ENCODE measurements at regions not wholly inside any gene's neighbourhood (a gene's known extent, or its start where the extent isn't known, plus 50 kb on each side); places are given as distances from the start of the nearest gene placed in this dataset.
"Not testable (repeated sequence)": the region's sequence is repeated elsewhere in the genome, so short reads cannot be mapped to it uniquely, and the experiment has no call there.

DNA sequence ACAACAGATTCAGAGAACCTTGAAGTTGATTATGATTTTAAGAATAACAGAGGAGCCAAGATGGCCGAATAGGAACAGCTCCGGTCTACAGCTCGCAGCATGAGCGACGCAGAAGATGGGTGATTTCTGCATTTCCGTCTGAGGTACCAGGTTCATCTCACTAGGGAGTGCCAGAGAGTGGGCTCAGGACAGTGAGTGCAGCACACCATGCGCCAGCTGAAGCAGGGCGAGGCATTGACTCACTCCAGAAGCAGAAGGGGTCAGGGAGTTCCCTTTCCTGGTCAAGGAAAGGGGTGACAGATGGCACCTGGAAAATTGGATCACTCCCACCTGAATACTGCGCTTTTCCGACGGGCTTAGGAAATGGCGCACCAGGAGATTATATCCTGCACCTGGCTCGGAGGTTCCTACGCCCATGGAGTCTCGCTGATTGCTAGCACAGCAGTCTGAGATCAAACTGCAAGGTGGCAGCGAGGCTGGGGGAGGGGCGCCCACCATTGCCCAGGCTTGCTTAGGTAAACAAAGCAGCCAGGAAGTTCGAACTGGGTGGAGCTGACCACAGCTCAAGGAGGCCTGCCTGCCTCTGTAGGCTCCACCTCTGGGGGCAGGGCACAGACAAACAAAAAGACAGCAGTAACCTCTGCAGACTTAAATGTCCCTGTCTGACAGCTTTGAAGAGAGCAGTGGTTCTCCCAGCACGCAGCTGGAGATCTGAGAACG, 670.2 kb downstream of the XIRP2 start:
- H3K9ac ChIP-seq (ENCODE audit: low read length): not testable (repeated sequence)

DNA sequence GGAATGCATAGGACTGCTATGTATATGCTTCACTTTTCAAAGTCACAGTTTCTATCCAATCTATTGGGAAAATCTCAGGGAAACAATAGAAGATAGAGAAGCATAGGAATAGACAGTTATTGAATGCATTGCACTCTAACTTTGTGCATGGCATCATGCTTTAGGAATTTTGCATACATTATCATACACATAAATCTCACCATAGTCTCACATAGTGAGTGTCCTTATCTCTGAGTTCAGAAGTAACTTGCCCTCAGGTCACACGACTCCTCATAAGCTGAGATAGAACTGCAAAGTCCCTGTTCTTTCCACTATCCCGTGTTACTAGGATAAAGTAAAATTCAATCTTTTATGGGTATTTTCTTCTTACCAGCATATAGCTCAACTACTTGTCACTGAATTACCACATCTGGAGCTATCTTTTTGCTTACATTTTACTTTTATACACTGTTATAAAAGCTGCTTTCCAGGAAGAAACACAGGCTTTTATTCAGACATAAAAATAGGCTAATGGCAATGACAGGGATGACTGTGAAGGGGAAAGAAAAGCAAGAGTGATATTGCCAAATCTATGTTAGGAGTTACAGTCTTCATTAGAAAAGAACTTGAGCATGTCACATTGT, 666.9 kb downstream of the XIRP2 start:
- H3K36me3 ChIP-seq (ENCODE audit: control insufficient read depth, insufficient read depth, low read length): peaks cover 11% of the 10 kb centered on the region
- peaks cover 19% of the 10 kb centered on the region for H3K9me3 ChIP-seq (ENCODE audit: control insufficient read depth, insufficient read depth, low read depth, low read length)
- H3K27ac ChIP-seq (ENCODE audit: low read depth, low read length): no peak overlapping the region
- H3K27me3 ChIP-seq (ENCODE audit: control insufficient read depth, insufficient read depth, low read length): no peaks in the 10 kb centered on the region
- peaks cover 5% of the 10 kb centered on the region; the same call in 1 of the 2 replicates for H3K4me1 ChIP-seq (ENCODE audit: control insufficient read depth, insufficient read depth, low read length)
- no peak overlapping the region for H3K4me3 ChIP-seq (ENCODE audit: low read depth, low read length)
- H3K9ac ChIP-seq (ENCODE audit: low read length): no peak overlapping the region

More for the DNA sequence above, 670.2 kb downstream of the XIRP2 start:
- not testable (repeated sequence) for H3K4me3 ChIP-seq (ENCODE audit: low read depth, low read length); H3K27me3 ChIP-seq (ENCODE audit: control insufficient read depth, insufficient read depth, low read length); H3K4me1 ChIP-seq (ENCODE audit: control insufficient read depth, insufficient read depth, low read length); H3K27ac ChIP-seq (ENCODE audit: low read depth, low read length)
- H3K36me3 ChIP-seq (ENCODE audit: control insufficient read depth, insufficient read depth, low read length): peaks cover 11% of the 10 kb centered on the region
- peaks cover 22% of the 10 kb centered on the region for H3K9me3 ChIP-seq (ENCODE audit: control insufficient read depth, insufficient read depth, low read depth, low read length)

DNA sequence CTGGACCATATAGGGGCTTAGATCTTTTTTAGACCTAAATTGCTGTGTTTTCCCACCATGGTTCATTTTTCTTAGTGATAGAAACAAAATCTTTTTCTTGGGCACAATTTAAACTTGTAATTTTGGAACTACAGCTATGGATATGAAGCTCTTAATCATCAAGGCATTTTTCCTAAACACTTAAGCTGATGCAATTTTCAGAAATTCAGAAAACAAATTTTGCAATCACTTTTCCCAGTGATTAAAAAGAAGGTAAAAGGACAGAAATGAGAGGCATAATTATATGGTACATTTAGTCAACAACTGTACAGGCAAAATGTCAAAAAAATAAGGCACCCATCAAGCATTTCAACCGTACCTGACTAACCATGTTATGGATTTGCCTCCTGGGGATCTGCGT, 665.4 kb downstream of the XIRP2 start:
- H3K9me3 ChIP-seq (ENCODE audit: control insufficient read depth, insufficient read depth, low read depth, low read length): peaks cover 15% of the 10 kb centered on the region
- H3K36me3 ChIP-seq (ENCODE audit: control insufficient read depth, insufficient read depth, low read length): peaks cover 11% of the 10 kb centered on the region
- H3K27me3 ChIP-seq (ENCODE audit: control insufficient read depth, insufficient read depth, low read length): no peaks in the 10 kb centered on the region
- peaks cover 5% of the 10 kb centered on the region; the same call in 1 of the 2 replicates for H3K4me1 ChIP-seq (ENCODE audit: control insufficient read depth, insufficient read depth, low read length)
- H3K27ac ChIP-seq (ENCODE audit: low read depth, low read length): no peak overlapping the region
- no peak overlapping the region for H3K4me3 ChIP-seq (ENCODE audit: low read depth, low read length)
- H3K9ac ChIP-seq (ENCODE audit: low read length): no peak overlapping the region

DNA sequence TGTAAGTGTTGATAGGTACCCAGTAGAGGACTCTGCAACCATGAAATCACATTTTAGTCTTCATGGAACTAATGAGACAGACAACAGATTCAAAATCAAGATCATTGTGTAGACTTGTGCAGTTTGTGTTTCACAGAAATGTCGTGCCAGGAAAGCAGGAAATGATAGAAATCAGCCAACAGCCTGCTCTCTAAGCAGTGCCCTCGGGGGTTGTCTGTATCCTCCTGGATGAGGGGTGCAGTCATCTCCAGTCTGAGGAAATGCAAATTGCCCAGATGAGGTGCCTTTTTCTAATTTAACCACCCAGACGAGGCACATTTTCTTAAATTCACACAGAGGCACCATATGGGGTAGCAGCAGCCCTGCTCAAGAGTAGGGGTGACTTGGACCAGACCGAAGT, 663.1 kb downstream of the XIRP2 start:
- no peaks in the 10 kb centered on the region for H3K27me3 ChIP-seq (ENCODE audit: control insufficient read depth, insufficient read depth, low read length)
- H3K4me3 ChIP-seq (ENCODE audit: low read depth, low read length): no peak overlapping the region
- H3K4me1 ChIP-seq (ENCODE audit: control insufficient read depth, insufficient read depth, low read length): peaks cover 5% of the 10 kb centered on the region; the same call in 1 of the 2 replicates
- no peak overlapping the region for H3K9ac ChIP-seq (ENCODE audit: low read length)
- H3K36me3 ChIP-seq (ENCODE audit: control insufficient read depth, insufficient read depth, low read length): no peaks in the 10 kb centered on the region; the same call in 1 of the 2 replicates
- H3K27ac ChIP-seq (ENCODE audit: low read depth, low read length): no peak overlapping the region
- H3K9me3 ChIP-seq (ENCODE audit: control insufficient read depth, insufficient read depth, low read depth, low read length): no peaks in the 10 kb centered on the region

DNA sequence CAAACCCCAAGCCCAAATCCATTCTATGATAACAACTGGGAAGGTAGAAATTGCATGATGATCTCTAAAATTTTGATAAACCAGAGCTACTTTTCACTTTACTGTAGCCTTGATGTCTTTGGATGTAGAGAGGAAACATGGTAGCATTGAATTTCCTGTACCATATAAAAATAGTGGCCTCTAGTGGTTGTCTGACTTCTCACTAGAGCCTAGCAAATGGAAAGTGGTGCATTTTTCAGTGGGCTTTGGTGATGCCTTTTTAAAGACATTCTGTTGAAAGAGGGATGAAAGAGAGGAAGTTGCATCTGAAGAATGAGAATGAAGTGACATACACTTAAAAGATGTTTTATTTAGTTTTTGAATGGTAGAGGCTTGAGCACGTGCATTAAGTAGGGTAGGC, 662.2 kb downstream of the XIRP2 start:
- Histone ChIP-seq H3K4me1 (ENCODE audit: control insufficient read depth, insufficient read depth, low read length) (peaks cover 5% of the 10 kb centered on the region; the same call in 1 of the 2 replicates), H3K36me3 (ENCODE audit: control insufficient read depth, insufficient read depth, low read length) (no peaks in the 10 kb centered on the region; the same call in 1 of the 2 replicates), H3K9ac (ENCODE audit: low read length) (no peak overlapping the region), H3K27me3 (ENCODE audit: control insufficient read depth, insufficient read depth, low read length) (no peaks in the 10 kb centered on the region), H3K4me3 (ENCODE audit: low read depth, low read length) (no peak overlapping the region), H3K9me3 (ENCODE audit: control insufficient read depth, insufficient read depth, low read depth, low read length) (no peaks in the 10 kb centered on the region), H3K27ac (ENCODE audit: low read depth, low read length) (no peak overlapping the region)

DNA sequence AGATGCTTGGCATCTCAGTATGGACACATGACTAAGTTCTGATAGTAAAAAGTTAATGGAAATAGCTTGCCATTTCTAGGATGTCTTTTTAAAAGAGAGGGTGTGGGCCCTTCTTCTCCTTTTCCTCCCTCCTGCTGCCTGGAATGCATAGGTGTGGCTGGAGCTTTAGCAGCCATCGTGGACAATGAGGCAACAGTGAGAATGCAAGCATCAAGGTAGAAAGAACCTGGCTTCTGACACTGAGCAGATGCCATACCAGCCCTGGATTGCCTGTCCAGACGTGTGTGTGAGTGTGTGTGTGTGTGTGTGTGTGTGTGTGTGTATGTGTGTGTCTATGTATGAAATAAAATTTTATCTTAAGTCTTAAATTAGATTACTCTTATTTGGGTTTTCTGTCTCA, 660.1 kb downstream of the XIRP2 start:
- Histone ChIP-seq H3K9ac (ENCODE audit: low read length) (no peak overlapping the region), H3K27ac (ENCODE audit: low read depth, low read length) (no peak overlapping the region), H3K4me3 (ENCODE audit: low read depth, low read length) (no peak overlapping the region), H3K27me3 (ENCODE audit: control insufficient read depth, insufficient read depth, low read length) (no peaks in the 10 kb centered on the region), H3K4me1 (ENCODE audit: control insufficient read depth, insufficient read depth, low read length) (peaks cover 5% of the 10 kb centered on the region; the same call in 1 of the 2 replicates), H3K36me3 (ENCODE audit: control insufficient read depth, insufficient read depth, low read length) (no peaks in the 10 kb centered on the region), H3K9me3 (ENCODE audit: control insufficient read depth, insufficient read depth, low read depth, low read length) (no peaks in the 10 kb centered on the region)

DNA sequence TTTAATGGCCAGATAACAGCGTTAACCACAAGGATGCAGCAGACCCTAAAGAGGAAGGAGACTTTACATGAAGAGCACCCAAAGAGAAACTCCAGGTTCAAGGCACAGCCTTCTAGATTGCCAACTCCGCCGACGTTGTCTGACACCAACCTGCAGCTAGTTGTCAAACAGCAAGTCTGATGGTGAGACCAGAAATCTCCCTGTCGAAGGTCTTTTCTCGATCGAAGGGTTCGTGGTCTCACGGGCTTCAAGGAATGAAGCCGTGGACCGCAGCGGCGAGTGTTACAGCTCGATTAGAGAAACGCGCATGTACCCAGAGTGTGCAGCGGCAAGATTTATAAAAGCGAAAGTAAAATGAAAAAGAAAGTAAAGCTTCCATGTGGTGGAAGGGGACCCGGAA, 656.3 kb downstream of the XIRP2 start:
- H3K27me3 ChIP-seq (ENCODE audit: control insufficient read depth, insufficient read depth, low read length): no peaks in the 10 kb centered on the region
- no peaks in the 10 kb centered on the region for H3K4me1 ChIP-seq (ENCODE audit: control insufficient read depth, insufficient read depth, low read length)
- H3K27ac ChIP-seq (ENCODE audit: low read depth, low read length): no peak overlapping the region
- H3K9me3 ChIP-seq (ENCODE audit: control insufficient read depth, insufficient read depth, low read depth, low read length): no peaks in the 10 kb centered on the region
- H3K9ac ChIP-seq (ENCODE audit: low read length): no peak overlapping the region
- no peaks in the 10 kb centered on the region for H3K36me3 ChIP-seq (ENCODE audit: control insufficient read depth, insufficient read depth, low read length)
- no peak overlapping the region for H3K4me3 ChIP-seq (ENCODE audit: low read depth, low read length)

DNA sequence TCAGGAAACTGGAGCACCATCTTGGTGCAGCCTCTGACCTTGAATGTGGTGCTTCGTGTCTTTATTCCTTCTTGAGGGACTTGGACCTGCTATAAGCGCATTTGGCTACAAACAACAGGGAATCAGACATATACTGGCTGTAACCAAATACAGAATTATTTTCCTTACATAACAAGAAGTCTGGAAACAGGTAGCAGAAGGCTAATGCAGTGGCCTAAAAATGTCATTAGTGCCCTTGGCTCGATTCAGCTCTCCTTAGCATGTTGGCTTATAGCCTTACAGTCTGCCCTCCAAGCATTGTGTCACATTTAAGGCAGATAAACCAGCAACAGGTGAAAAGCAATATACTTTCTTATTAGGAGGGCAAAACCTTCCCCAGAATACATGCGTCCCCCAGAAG, 655.4 kb downstream of the XIRP2 start:
- Histone ChIP-seq H3K9ac (ENCODE audit: low read length) (no peak overlapping the region), H3K27ac (ENCODE audit: low read depth, low read length) (no peak overlapping the region), H3K36me3 (ENCODE audit: control insufficient read depth, insufficient read depth, low read length) (no peaks in the 10 kb centered on the region), H3K4me1 (ENCODE audit: control insufficient read depth, insufficient read depth, low read length) (no peaks in the 10 kb centered on the region), H3K27me3 (ENCODE audit: control insufficient read depth, insufficient read depth, low read length) (no peaks in the 10 kb centered on the region), H3K9me3 (ENCODE audit: control insufficient read depth, insufficient read depth, low read depth, low read length) (no peaks in the 10 kb centered on the region), H3K4me3 (ENCODE audit: low read depth, low read length) (no peak overlapping the region)

DNA sequence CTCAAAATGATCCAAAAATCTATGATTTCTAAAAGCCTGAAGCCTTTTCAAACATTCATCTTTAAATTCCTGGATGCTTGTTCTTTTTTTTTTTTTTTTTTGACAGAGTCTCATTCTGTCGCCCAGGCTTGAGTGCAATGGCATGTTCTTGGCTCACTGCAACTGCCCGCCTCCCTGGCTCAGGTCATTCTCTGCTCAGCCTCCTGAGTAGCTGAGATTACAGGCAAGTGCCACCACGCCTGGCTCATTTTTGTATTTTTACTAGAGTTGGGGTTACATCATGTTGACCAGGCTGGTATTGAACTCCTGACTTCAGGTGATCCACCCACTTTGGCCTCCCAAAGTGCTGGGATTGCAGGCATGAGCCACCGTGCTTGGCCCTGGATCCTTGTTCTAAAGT, 649.5 kb downstream of the XIRP2 start:
- no peaks in the 10 kb centered on the region for H3K36me3 ChIP-seq (ENCODE audit: control insufficient read depth, insufficient read depth, low read length)
- no peaks in the 10 kb centered on the region for H3K27me3 ChIP-seq (ENCODE audit: control insufficient read depth, insufficient read depth, low read length)
- H3K27ac ChIP-seq (ENCODE audit: low read depth, low read length): no peak overlapping the region
- H3K9ac ChIP-seq (ENCODE audit: low read length): no peak overlapping the region
- H3K4me3 ChIP-seq (ENCODE audit: low read depth, low read length): no peak overlapping the region
- no peaks in the 10 kb centered on the region for H3K4me1 ChIP-seq (ENCODE audit: control insufficient read depth, insufficient read depth, low read length)
- no peaks in the 10 kb centered on the region for H3K9me3 ChIP-seq (ENCODE audit: control insufficient read depth, insufficient read depth, low read depth, low read length)

DNA sequence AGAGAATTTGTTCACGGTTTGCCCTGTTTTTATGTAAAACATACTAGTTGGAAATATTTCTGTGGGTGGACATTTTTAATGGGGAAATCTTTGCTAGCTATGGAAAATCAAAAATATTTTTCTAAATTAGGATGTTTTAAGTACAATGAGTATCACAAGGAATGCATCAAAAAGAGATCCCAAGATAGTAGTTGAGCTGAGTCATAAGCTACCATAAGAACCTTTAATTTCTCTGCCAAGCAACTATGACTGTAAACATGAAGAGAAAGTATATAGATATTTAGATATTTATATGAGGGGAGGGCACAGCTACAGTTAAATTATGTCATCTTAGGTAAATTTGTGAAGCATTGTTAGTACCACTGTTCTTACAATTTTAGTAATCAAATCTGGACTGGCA, 646.2 kb downstream of the XIRP2 start:
- no peaks in the 10 kb centered on the region for H3K4me1 ChIP-seq (ENCODE audit: control insufficient read depth, insufficient read depth, low read length)
- no peak overlapping the region for H3K4me3 ChIP-seq (ENCODE audit: low read depth, low read length)
- H3K27me3 ChIP-seq (ENCODE audit: control insufficient read depth, insufficient read depth, low read length): no peaks in the 10 kb centered on the region
- no peaks in the 10 kb centered on the region for H3K36me3 ChIP-seq (ENCODE audit: control insufficient read depth, insufficient read depth, low read length)
- H3K9ac ChIP-seq (ENCODE audit: low read length): no peak overlapping the region
- no peak overlapping the region for H3K27ac ChIP-seq (ENCODE audit: low read depth, low read length)
- H3K9me3 ChIP-seq (ENCODE audit: control insufficient read depth, insufficient read depth, low read depth, low read length): no peaks in the 10 kb centered on the region

DNA sequence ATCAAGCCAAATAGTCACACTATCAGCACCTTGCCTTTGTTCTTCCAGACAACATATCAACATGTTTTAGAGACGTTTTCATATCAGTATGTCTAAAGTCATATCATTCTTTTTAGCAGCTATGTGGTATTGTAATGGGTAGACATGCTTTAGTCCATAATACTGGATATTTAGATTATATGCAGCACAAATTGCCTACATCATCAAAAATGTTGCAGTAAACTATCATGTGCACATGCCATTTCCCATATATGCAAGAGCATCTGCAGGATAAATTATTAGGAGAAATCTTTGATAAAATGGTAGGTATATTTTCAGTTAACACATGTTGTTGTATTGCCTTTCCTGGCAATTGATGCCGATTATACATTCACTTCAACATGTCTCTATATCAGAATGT, 636.5 kb downstream of the XIRP2 start:
- H3K27ac ChIP-seq (ENCODE audit: low read depth, low read length): no peak overlapping the region
- H3K4me1 ChIP-seq (ENCODE audit: control insufficient read depth, insufficient read depth, low read length): no peaks in the 10 kb centered on the region
- no peaks in the 10 kb centered on the region for H3K36me3 ChIP-seq (ENCODE audit: control insufficient read depth, insufficient read depth, low read length)
- no peak overlapping the region for H3K4me3 ChIP-seq (ENCODE audit: low read depth, low read length)
- H3K27me3 ChIP-seq (ENCODE audit: control insufficient read depth, insufficient read depth, low read length): no peaks in the 10 kb centered on the region
- no peaks in the 10 kb centered on the region for H3K9me3 ChIP-seq (ENCODE audit: control insufficient read depth, insufficient read depth, low read depth, low read length)
- no peak overlapping the region for H3K9ac ChIP-seq (ENCODE audit: low read length)
